ENCODE measurements at regions not wholly inside any gene's neighbourhood (a gene's known extent, or its start where the extent isn't known, plus 50 kb on each side); places are given as distances from the start of the nearest gene placed in this dataset.

DNA sequence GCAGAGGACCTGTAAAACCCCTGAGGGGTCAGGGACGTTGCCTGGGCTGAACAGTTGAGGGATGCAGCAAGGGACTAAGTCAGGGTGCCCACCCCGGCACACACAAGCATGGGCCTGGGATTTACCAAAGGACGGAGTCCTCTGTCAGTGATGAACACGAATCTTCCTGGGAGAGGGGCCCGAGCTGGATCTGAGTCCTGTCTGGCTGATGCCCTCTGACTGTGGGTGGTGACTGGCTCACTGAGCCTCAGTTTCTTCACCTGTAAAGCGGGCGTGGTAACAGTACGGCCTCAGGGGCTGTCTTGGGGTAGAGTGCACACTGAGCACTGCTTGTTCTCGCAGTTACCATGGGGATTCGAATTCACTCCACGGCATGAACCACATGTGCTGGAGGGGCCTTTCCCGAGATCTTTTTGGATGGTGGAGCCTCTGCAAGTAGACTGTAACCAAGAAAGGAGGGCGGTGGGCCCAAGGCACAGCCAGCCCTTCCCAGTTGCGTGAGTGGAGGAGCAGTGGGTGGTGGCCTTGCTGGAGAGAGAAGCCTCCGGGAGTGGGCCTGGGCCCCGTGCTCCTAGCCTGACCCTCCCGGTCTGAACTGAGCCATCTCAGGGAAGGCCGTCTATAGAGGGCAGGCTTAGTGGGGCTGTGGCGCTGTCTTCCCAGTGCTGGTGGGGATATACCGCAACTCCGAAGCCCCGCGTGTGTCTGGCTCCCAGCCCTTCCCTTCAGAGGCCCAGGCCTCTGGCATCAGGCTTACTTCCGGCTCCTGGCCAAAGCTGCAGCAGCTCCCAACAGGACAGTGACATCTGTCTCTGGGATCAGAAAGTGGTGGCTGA lies 130.8 kb upstream of the HS6ST1 start:
- Histone ChIP-seq H3K79me2 (ENCODE audit: low read length) (no peaks in the 10 kb centered on the region), H3K4me2 (ENCODE audit: low read length) (no peak overlapping the region), H3K4me1 (ENCODE audit: low read length) (no peaks in the 10 kb centered on the region), H3K36me3 (replicated peaks; ENCODE audit: low read depth, low read length) (no peaks in the 10 kb centered on the region), H3K27me3 (ENCODE audit: low read depth, low read length) (peaks cover 11% of the 10 kb centered on the region; the same call in 1 of the 2 replicates), H3K27ac (ENCODE audit: low read length) (no peak overlapping the region), H2AFZ (ENCODE audit: low read depth, low read length) (no peak overlapping the region), H4K20me1 (ENCODE audit: insufficient read depth, low read length) (no peaks in the 10 kb centered on the region), H3K4me3 (ENCODE audit: low read length) (no peak overlapping the region), H3K9me3 (ENCODE audit: insufficient read depth, low read length) (no peaks in the 10 kb centered on the region), H3K9ac (ENCODE audit: low read length) (no peak overlapping the region)
- TF ChIP-seq, protein P1, sequence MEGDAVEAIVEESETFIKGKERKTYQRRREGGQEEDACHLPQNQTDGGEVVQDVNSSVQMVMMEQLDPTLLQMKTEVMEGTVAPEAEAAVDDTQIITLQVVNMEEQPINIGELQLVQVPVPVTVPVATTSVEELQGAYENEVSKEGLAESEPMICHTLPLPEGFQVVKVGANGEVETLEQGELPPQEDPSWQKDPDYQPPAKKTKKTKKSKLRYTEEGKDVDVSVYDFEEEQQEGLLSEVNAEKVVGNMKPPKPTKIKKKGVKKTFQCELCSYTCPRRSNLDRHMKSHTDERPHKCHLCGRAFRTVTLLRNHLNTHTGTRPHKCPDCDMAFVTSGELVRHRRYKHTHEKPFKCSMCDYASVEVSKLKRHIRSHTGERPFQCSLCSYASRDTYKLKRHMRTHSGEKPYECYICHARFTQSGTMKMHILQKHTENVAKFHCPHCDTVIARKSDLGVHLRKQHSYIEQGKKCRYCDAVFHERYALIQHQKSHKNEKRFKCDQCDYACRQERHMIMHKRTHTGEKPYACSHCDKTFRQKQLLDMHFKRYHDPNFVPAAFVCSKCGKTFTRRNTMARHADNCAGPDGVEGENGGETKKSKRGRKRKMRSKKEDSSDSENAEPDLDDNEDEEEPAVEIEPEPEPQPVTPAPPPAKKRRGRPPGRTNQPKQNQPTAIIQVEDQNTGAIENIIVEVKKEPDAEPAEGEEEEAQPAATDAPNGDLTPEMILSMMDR (IDR thresholded peaks at IDR 0.05; ENCODE audit: low read depth, low read length), result no peak

DNA sequence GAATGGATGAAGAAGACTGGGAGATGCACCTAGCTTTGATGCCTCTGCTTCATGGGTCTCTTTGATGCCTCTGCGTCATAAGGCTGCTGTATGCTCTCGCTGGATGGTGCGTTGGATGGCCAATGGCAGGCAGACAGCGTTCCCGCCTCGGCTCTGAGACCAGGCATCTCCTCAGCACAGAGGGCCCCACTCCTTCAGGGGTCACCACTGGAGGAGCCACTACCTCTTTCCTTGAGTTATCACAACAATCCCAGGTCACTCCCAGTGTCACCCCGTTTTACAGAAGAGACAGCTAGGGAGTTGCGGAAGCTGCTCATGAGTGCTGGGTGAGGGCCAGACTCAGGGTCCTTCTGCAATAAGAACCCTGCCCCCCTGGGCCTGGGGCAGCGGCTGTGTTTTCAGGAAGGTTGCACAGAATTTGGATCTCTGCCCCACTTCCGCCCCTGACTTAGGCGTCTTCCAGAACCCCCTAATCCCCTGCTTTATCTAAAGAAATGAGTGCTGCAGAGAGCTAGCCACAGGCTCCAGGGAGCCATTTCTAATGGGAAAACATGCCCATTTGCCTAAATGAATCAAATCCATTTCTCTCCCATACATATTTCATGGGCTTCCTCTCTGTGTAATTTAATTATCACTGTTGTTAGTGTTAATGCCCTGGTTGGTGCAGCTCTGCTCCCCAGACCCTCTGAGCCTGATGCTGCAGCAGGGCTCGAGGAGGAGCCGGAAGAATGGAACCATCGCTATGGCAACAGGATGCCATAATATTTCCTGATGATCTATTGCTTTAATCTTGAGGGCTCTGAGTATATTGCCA lies 131.8 kb upstream of the HS6ST1 start:
- Histone ChIP-seq H3K9ac (ENCODE audit: low read length) (no peak overlapping the region), H3K36me3 (replicated peaks; ENCODE audit: low read depth, low read length) (no peaks in the 10 kb centered on the region), H3K4me1 (ENCODE audit: low read length) (no peaks in the 10 kb centered on the region), H3K79me2 (ENCODE audit: low read length) (no peaks in the 10 kb centered on the region), H3K27ac (ENCODE audit: low read length) (no peak overlapping the region), H4K20me1 (ENCODE audit: insufficient read depth, low read length) (no peaks in the 10 kb centered on the region), H3K4me2 (ENCODE audit: low read length) (no peak overlapping the region), H3K27me3 (ENCODE audit: low read depth, low read length) (peaks cover 17% of the 10 kb centered on the region; the same call in 1 of the 2 replicates), H2AFZ (ENCODE audit: low read depth, low read length) (no peak overlapping the region), H3K4me3 (ENCODE audit: low read length) (no peak overlapping the region), H3K9me3 (ENCODE audit: insufficient read depth, low read length) (no peaks in the 10 kb centered on the region)
- TF ChIP-seq, protein P1 (IDR thresholded peaks at IDR 0.05; ENCODE audit: low read depth, low read length), result no peak
- no peak for TF ChIP-seq EZH2phosphoT487 (IDR thresholded peaks at IDR 0.05; ENCODE audit: low read depth)

DNA sequence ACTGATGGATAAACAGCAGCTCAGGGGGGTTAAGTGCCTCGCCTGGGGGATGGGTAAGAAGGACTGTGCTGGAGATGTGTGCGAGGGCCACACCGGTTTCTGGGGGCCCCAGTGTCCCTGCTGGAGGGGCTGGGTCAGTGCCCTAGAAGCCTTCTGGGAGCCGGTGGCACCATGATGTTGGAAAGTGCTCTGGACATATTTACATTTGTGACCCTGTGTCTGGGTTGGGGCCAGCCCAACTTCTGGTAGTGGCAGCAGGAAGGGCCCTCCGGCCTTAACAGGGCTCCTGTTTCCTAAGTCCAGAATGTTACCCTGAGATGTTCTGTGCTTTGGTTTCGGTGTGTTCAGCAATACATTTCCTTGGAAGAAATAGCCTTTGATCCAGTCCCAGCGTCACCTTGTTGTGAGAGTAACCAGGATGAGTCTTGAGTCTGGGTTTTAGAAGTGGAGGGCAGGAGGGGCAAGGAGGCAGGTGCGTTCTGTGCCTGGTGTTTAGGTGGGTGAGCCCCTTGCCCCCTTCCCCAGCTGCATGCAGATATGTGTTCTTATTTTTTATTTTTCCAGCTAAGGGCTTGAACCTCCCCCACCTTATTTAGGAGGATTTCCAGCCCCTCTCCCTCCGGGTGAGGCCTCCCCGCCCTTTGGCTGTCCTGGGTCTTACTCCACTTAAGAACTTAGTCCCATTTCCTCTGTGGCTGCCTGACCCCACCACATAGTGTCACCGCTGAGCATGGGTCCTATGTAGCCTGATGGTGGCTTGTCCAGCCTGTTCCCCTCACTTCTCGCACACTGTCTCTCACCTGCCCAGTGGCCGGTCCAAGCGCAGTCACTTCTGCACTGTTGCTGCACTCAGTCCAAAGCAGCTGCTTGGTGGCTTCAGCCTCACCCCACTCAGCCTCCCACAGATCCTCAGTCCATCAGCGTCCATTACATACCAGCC lies 132.7 kb upstream of the HS6ST1 start:
- Histone ChIP-seq H3K4me1 (ENCODE audit: low read length) (no peaks in the 10 kb centered on the region), H3K4me3 (ENCODE audit: low read length) (no peak overlapping the region), H3K27ac (ENCODE audit: low read length) (no peak overlapping the region), H3K79me2 (ENCODE audit: low read length) (no peaks in the 10 kb centered on the region), H3K9me3 (ENCODE audit: insufficient read depth, low read length) (no peaks in the 10 kb centered on the region), H2AFZ (ENCODE audit: low read depth, low read length) (no peak overlapping the region), H3K9ac (ENCODE audit: low read length) (no peak overlapping the region), H3K4me2 (ENCODE audit: low read length) (no peak overlapping the region), H3K27me3 (ENCODE audit: low read depth, low read length) (peaks cover 17% of the 10 kb centered on the region; the same call in 1 of the 2 replicates), H3K36me3 (replicated peaks; ENCODE audit: low read depth, low read length) (no peaks in the 10 kb centered on the region), H4K20me1 (ENCODE audit: insufficient read depth, low read length) (no peaks in the 10 kb centered on the region)
- no peak for TF ChIP-seq EZH2phosphoT487 (IDR thresholded peaks at IDR 0.05; ENCODE audit: low read depth)
- TF ChIP-seq, protein P1 (IDR thresholded peaks at IDR 0.05; ENCODE audit: low read depth, low read length), result no peak
